ENCODE measurements at regions not wholly inside any gene's neighbourhood (a gene's known extent, or its start where the extent isn't known, plus 50 kb on each side); places are given as distances from the start of the nearest gene placed in this dataset.

GRCh38 chr7:136392856-136393255, 415.7 kb upstream of the MTPN start:
- POLR2A ChIA-PET, result no interaction called here
- in situ Hi-C loops (cut with HindIII; ENCODE audit: low pct_unique_long_range_greater_than_20kb, low sequenced_read_pairs) (no loop called here), intact Hi-C loops (cut with micrococcal nuclease; ENCODE audit: unreplicated experiment) (no loop called here)
- Histone ChIP-seq H3K27ac (ENCODE audit: low read length) (no peak overlapping the region), H3K27me3 (ENCODE audit: control insufficient read depth, insufficient read depth, low read length) (no peaks in the 10 kb centered on the region), H3K4me1 (ENCODE audit: control insufficient read depth, insufficient read depth, low read length) (no peaks in the 10 kb centered on the region), H3K36me3 (ENCODE audit: control insufficient read depth, insufficient read depth, low read length) (no peaks in the 10 kb centered on the region), H3K9me3 (ENCODE audit: control insufficient read depth, insufficient read depth, low read depth, low read length) (no peaks in the 10 kb centered on the region), H3K4me3 (ENCODE audit: low read depth in 2 of 2, low read length in 2 of 2) (no peak overlapping the region)
- CTCF ChIA-PET, result no interaction called here
- BruUV-seq (replicated peaks), result no TSS peak
- ATAC-seq (no peak), DNase-seq (ENCODE audit: low read depth, low spot score) (no peak)
- no peak for TF ChIP-seq TCF7L2 (IDR thresholded peaks at IDR 0.05; ENCODE audit: low read depth, low read length)
- no peak for TF ChIP-seq REST (IDR thresholded peaks at IDR 0.05; ENCODE audit: insufficient read depth in 1 of 2, low read depth in 2 of 2, low read length in 1 of 2)
- TF ChIP-seq, protein P1, sequence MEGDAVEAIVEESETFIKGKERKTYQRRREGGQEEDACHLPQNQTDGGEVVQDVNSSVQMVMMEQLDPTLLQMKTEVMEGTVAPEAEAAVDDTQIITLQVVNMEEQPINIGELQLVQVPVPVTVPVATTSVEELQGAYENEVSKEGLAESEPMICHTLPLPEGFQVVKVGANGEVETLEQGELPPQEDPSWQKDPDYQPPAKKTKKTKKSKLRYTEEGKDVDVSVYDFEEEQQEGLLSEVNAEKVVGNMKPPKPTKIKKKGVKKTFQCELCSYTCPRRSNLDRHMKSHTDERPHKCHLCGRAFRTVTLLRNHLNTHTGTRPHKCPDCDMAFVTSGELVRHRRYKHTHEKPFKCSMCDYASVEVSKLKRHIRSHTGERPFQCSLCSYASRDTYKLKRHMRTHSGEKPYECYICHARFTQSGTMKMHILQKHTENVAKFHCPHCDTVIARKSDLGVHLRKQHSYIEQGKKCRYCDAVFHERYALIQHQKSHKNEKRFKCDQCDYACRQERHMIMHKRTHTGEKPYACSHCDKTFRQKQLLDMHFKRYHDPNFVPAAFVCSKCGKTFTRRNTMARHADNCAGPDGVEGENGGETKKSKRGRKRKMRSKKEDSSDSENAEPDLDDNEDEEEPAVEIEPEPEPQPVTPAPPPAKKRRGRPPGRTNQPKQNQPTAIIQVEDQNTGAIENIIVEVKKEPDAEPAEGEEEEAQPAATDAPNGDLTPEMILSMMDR (IDR thresholded peaks at IDR 0.05), result no peak

- ChIA-PET POLR2A (no interaction called here), CTCF (no interaction called here)
These were observed 414.2 kb upstream of the MTPN start for GRCh38 chr7:136391371-136391770.

More at GRCh38 chr7:136391371-136391770, 414.2 kb upstream of the MTPN start:
- TF ChIP-seq, protein P1 (IDR thresholded peaks at IDR 0.05), result no peak
- TF ChIP-seq REST (IDR thresholded peaks at IDR 0.05; ENCODE audit: insufficient read depth in 1 of 2, low read depth in 2 of 2, low read length in 1 of 2), result no peak
- no peak for TF ChIP-seq TCF7L2 (IDR thresholded peaks at IDR 0.05; ENCODE audit: low read depth, low read length)
- TF ChIP-seq POLR2AphosphoS5 (IDR thresholded peaks at IDR 0.05; ENCODE audit: low read depth, low read length), result no peak
- no peak for TF ChIP-seq SIN3A (IDR thresholded peaks at IDR 0.05; ENCODE audit: borderline replicate concordance, insufficient read depth, low read depth, low read length)
- BruUV-seq (replicated peaks), result no TSS peak
- Histone ChIP-seq H3K9me3 (ENCODE audit: control insufficient read depth, insufficient read depth, low read depth, low read length) (no peaks in the 10 kb centered on the region), H3K27me3 (ENCODE audit: control insufficient read depth, insufficient read depth, low read length) (no peaks in the 10 kb centered on the region), H3K36me3 (ENCODE audit: control insufficient read depth, insufficient read depth, low read length) (no peaks in the 10 kb centered on the region), H3K4me1 (ENCODE audit: control insufficient read depth, insufficient read depth, low read length) (no peaks in the 10 kb centered on the region), H3K27ac (ENCODE audit: low read length) (no peak overlapping the region), H3K4me3 (ENCODE audit: low read depth in 2 of 2, low read length in 2 of 2) (no peak overlapping the region)
- DNase-seq (ENCODE audit: low read depth, low spot score) (no peak), ATAC-seq (no peak)
- intact Hi-C loops (cut with micrococcal nuclease; ENCODE audit: unreplicated experiment) (no loop called here), in situ Hi-C loops (cut with HindIII; ENCODE audit: low pct_unique_long_range_greater_than_20kb, low sequenced_read_pairs) (no loop called here)

All from Panc1 (cell line).